NCI-H748 treated with DMSO at 0.1 percent for 48 hours (cell line): ENCODE measurements at regions not wholly inside any gene's neighbourhood (a gene's known extent, or its start where the extent isn't known, plus 50 kb on each side); places are given as distances from the start of the nearest gene placed in this dataset.
"Not testable (repeated sequence)": the region's sequence is repeated elsewhere in the genome, so short reads cannot be mapped to it uniquely, and the experiment has no call there.

ENCODE experiments used
- DNase-seq: peaks from one replicate; lab custom pipeline; 2025; lab: John Stamatoyannopoulos, UW

DNA sequence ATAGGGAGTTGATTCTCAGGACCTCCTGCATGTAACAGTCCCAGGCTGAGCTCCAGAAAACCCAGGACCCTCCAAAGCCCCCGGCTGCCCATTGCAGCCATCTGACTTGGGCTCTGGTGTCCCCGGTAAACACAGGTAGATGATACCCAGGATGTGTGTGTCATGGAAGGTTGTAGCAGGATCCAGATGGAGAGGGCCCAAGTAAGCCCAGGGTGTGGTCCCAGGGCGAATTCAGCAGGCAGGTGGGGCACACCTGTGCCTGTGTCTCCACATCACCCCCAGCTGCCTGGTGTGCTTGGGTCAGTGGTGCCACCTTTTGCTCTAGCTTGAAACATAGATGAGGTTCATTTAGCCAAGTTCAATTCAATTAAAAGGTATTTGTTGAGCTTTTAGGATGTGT lies 524.1 kb downstream of the GLRX3 start:
- DNase-seq: no peak

DNA sequence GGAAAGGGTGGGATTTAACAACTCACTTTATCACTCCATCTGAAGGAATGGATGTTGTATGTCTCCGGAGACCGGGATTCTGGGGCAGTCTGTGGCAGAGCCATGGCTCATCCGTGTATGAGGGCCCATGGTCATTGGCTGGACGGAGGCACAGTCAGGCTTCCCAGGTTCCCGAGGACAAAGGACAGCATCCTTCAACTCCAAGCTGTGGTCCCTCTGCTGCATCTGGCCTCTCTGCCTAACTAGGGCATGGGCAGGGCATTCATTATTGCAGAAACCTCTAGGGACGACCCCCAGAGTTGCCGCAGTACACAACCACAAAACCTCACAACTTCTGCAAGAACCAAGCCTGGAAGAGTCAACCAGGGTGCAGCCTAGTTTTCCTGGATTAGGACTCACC lies 525.2 kb downstream of the GLRX3 start:
- no peak for DNase-seq

DNA sequence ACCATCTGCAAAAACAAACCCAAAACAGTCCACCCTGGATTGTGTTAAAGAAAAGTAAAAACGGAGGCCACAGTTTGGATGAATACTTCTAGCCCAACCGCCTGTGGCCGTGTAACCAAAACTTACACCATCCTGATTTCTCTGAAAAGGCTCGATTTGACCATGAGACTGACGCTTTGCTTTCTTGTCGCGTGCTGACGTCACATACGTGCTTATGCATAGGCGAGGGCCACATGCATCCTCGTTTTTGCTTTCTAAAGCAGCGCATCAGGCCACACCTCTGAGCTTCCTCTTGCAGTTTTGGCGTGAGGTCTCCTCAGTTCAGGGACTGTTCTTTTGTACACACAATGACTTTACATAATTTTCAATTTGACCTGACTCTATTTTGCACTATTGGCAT lies 526.6 kb downstream of the GLRX3 start:
- no peak for DNase-seq

DNA sequence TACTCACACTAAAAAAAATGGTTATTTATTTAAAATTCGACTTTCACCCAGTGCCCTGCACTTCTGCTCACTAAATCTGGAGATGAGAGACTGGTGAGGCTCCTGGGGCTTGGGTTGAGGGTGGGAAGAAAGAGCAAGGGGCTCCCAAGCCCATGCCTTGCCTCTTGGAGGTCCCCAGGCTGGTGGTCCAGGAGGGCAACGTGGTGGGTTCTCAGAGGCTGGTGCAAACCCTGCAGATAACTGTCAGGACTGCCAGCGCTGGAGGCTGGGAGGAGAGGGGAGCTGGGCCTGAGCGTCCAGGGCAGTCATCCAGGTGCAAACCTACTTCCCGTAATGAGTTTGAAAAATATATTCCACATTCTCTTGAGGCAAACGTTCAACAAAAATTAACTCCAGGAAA lies 528.3 kb downstream of the GLRX3 start:
- no peak for DNase-seq

DNA sequence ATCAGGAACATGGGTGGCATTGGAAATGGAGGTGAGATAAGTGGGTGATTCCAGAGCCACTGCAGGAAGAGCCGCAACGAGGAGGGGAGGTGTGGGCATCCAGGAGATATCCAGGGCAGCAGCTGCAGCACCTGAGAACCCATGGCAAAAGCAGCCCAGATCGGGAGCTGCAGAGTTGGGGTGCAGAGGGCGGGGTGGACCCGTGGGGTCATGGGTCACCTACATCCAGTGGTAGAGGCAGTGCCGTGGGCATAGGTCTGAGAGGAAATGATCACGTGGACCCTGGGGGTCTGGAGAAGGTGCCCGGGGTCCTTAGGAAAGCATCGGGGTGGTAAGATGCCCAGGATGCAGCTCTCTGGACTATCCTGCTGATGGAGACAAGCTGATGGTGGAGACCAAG lies 530.0 kb downstream of the GLRX3 start:
- DNase-seq: no peak

DNA sequence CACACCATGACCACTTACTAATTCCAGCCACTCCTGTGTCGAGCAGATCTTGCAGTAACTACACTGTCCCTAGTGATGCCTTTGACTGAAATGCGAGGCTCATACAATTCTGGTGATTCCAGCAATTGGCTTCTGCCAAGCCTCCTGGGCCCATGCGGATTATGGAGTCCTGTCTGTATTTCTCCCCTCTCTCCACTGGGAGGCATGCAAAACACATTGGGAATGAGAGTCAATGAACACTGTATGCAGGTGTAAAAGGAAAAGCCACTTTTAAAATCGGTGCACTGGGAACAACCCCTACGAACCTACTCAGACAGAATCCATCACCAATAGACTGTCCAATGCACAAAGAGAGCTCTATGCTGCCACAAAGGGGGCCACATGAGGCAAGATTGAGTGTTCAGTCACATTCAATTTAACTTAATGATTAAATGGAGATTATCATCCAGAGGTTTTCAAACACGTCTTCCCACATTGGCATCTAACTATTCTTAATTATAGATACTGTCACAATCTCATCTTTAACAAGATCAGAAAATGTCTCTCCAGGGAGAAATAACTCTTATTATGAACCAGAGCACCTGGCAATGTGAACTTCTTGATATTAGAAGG lies 550.6 kb downstream of the GLRX3 start:
- peak; percentile 16 for DNase-seq

DNA sequence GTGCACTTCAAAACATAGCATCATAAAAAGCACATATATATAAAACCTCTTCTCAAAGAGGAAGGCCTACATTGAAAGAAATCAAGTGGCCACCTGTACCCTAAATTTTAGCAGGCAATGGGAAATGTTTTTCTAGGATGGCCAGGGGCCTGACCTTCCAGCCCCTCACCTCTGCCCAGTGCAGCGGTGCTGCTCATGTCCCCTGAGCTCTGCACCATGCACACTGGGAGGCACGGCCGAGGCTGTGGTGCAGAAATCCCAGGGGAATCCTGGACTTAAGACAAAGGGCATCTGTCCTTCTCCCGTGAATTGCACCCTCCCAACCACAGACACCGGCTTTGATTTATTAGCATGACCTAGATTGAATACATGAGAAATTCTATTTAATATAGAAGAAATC lies 551.4 kb downstream of the GLRX3 start:
- DNase-seq: no peak

DNA sequence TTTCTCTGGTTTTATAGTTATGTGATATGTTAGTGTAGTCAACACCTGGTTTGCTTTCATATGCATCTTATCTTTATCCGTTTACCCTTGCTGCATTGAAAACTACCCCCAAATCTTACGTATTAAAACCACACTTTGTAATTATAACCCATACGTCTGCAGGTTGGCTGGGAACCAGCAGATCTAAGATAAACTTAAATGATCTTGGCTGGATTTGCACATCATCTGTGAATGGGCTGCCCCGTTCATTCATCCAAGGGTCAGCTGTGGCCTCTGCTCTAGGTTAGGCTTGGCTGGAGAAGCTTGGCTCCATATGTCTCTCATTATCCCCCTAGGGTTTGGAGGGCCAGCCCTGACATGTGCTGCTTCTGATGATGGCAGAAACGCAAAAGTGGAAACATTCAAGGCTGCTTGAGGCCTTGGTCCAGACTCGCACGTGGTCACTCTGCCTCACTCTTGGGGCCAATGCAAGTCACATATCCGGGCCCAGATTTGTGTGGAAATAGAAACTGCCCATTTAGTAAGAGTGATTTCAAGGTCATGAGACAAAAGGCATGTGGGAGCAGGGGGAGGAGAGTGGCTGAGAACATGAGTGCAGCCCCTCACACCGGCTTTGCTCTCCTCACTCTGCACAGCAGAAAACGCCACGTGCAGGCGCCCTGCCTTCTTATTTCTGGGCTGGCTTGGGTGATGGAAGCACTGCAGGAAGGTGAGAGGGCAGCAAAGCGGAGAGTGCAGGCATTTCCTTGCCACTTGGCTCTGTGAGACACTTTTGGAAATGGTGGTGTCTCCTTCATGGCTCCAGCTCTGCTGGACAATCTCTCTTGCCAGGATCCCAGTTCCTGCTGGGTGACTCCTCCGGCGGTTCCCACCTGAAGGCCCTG lies 553.8 kb downstream of the GLRX3 start:
- no peak for DNase-seq

DNA sequence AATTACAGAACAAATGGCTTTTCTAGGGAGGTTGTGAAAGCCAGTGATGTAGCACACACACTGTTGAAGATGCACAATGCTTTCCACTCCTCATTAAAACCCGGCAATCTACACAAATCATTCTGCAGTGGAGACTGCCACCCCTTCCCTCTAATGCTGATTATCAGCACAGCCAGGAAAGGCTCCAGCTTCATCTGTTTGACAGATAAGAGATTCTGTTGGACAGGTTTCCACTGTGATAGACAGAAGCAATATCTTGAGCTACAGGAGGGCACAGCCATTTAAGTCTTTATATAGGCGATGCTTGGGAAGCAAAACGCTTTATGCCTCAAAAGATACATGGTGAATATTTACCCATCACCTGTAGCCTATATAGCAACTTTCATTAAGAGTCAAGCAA lies 555.6 kb downstream of the GLRX3 start:
- no peak for DNase-seq

DNA sequence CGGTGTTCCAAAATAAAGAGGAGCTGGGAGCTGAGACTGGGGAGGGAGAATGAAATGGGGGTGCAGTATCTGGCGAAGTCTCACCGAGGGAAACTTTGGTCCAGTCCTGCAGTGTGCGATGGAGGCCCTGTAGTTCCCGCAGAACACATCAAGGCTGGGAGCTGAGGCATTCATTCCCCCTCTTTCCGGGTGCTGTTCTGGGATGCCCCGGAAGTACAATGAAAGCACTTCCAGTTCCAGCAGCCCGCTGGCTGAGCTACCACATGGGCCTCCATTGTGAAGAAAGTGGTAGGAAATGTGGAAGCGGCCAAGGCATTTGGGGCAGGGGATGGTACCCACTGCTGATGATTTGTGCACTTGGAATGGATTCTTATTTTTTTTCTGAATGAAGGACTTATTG lies 560.7 kb downstream of the GLRX3 start:
- no peak for DNase-seq

DNA sequence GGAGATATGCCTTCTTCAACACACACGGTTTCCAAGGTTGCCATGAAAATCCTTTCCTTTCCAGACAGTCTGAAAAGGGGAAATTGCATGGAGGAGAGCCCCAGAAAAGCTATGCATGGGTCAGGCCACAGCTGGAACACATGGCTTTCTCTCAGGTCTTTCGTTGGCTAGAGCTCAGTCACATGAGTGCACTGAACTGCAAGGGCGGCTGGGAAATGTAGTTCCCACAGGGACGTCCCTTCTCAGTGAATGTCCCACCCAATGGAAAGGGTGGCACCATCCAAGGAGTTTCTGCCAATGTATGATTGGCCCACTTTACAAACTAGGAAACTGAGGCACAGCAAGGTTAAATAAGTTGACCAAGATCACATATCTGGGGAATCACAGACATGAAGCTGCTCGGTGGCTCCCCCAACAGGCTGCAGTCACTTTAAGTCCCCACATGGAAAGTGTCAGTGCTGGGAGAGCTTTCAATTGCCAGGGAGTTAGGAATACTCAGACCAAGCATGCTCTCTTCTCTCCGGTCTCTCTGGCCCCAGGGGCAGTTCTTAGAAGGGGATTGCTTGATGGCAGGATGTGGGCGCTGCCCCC lies 571.3 kb downstream of the GLRX3 start:
- DNase-seq: no peak

DNA sequence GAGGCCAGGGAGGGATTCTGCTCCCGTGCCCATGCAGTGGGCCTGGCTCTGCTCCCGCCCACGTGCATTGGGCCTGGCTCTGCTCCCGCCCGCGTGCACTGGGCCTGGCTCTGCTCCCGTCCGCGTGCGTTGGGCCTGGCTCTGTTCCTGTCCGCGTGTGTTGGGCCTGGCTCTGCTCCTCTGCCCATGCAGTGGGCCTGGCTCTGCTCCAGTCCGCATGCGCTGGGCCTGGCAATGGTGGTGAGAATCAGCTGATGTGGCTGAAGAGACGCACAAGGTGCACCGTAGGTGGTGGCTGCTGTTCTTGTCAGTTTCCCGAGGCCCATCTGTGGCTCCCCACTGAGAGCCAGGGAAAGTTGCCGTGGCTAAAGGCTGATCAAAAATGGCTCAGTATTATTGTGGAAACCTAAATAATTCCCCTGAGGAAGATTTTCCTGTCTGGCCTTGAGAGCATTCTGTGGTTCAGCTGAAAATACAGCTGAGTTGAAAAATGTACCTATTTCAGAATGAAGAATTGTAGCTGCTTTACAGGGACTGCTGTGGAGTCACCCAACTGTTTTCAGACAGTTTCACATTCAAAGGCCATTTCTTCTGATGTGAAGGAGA lies 572.4 kb downstream of the GLRX3 start:
- DNase-seq: no peak

DNA sequence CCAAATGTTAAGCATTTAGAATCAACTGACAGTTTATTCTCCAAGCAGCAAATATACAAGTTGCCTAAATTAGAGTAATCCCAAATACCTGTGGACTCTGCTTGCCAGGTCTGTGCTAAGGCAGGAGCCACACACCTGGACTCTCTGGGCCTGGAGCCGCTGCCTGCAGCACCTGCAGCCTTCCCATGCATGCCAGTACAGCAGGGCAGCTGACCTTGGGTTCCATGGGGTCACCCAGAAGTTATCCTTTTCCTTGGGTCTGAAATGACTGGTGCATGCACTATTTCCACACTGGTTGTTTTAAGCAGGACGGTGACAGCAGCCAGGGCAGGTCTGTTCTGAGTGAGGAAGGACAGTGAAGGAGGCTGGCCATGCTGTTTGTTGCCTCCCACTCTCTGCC lies 573.2 kb downstream of the GLRX3 start:
- DNase-seq: no peak

DNA sequence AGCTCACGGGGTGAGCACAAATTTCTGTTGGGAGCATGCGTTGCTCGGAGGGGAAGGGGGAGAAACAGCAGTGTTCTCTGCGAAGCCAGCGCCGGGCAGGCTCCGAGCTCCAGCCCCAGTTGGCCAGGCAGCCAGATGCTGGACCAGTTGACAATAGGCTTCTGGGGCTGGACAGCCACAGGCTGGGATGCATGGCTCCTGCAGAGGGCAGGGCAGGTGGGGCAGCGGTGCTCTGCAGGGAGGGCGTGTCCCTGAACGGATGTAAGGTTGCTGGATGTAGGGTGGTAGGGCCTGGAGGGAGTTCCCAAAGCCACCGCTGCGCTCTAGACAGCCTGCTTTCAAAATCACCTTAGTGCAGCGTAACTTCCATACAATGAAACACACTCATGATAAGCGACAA lies 574.9 kb downstream of the GLRX3 start:
- no peak for DNase-seq

DNA sequence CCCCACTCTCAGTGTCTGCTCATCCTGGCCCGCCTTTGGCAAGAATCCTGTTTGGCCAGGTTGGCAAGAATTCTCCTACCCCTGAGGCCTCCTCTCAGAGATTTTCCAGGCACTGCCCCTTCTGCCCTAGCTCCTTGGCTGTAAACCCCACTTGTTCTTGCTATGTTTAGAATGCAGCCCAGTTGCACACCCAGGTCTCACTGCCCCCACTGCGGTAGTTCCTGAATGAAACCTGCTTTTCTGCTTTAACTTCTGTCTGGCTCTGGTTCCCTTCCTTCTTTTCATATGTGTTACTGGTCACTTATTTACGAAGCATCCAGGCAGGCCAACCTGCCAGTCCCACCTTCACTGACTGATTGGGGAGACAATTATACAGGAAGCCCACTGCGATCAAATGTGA lies 576.9 kb downstream of the GLRX3 start:
- no peak for DNase-seq

DNA sequence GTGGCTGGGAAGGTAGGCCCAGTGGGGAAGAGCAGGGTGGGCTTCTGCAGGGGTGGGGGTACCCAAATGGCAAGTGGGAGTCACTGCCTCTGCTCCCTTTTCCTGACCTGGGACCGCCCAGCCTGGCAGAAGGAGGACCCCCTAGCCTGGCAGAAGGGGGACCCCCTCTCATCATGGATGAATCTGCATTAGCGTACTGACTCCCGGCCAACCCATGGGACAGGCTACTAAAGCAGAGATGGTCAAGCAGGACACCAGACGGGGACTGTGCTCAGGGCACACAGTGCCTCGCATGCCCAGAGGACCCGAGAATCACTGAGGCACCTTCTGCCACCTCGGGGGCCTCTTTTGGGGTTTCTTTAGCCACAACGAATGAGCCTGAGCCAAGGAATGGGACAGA lies 577.5 kb downstream of the GLRX3 start:
- DNase-seq: no peak

DNA sequence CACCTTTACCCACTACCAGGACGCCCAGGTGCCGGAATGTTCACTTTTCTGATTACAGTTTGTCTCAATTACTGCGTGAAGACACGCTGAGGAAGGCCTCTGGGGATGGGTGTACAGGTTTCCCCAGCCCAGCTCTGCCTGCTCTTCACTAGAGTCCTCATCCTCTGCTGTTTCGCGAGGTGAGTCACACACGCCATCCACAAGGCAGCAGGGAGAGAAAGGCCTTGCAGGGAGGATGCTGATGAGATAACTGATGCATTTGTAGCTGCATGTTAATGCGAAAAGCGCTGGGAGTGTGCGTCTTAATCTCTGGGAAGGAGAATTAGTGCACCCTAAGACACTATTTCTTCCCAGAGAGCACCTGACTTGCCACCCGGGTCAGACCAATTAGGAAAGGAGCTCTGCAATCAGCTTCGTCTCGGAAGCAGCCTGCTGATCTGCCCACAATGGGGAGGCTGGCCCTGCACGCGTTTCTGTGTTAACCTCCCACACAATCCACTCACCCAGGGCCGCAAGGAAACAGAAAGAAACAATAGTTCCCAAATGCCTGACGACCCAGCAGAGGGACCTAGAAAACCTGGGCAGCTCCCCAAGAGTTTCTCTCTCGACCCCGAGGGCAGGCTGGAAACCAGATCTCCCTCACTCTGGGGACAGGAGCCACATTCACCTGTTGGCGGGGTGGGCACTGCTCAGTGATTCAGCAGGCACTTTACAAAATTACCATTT lies 578.7 kb downstream of the GLRX3 start:
- DNase-seq: no peak

DNA sequence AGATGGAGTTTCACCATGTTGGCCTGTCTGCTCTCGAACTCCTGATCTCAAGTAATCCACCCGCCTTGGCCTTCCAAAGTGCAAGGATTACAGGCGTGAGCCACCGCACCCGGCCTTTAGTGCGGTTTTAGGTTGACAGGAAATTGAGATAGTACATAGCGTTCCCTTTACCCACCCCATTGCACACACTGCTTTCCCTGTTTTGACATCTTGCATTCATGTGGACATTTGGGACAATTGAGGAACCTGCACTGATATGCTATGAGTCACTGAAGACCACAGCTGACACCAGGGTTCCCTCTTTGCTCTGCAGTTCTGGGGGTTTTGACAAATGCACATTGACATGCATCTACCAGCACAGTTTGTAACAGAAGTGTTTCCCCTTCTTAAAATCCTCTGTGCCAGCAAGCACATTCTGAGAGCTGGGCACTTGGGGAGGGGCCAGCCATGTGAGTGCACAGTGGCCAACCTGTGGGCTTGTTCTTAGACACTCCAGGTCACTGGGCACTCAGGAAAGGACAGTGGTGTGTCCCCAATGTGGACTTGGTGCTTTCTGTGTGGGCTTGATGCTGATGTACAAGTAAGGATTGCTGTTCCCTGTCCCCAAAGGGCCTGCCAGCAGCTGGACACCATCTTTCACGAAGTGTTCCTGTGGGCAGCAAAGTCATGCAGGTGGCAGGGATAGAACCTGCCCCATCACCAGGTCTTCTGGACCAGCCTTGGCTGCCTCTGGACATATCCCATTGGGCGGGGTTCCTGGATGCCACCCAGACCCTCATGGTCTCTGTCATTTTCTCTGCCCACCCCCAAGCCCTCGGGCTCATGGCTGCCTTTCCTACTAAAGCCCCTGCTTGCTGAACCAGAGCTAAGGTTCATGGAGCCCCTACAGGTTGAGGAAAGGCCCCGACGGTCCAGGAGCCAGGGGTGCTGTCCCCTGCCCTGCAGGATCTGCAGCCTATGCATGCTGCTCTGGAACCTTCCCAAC lies 579.8 kb downstream of the GLRX3 start:
- DNase-seq: no peak

DNA sequence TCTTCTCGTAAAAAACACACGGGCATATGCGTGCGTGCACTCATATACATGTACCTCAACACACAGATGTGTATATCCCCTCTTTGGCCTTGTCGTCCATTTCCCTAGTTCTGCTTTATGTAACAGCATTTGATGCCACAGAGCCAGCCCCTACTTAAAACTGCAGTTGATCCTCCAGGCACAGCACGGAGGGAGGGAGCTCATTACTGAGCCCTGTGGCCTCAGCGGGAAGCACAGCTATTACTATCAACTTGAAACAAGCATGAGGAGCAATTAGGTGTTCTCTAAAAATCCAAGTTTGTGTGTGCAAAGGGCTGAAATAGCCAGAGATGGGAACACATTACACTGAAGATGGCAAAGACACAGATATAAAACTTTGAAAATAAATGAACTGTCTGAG lies 580.9 kb downstream of the GLRX3 start:
- DNase-seq: no peak

DNA sequence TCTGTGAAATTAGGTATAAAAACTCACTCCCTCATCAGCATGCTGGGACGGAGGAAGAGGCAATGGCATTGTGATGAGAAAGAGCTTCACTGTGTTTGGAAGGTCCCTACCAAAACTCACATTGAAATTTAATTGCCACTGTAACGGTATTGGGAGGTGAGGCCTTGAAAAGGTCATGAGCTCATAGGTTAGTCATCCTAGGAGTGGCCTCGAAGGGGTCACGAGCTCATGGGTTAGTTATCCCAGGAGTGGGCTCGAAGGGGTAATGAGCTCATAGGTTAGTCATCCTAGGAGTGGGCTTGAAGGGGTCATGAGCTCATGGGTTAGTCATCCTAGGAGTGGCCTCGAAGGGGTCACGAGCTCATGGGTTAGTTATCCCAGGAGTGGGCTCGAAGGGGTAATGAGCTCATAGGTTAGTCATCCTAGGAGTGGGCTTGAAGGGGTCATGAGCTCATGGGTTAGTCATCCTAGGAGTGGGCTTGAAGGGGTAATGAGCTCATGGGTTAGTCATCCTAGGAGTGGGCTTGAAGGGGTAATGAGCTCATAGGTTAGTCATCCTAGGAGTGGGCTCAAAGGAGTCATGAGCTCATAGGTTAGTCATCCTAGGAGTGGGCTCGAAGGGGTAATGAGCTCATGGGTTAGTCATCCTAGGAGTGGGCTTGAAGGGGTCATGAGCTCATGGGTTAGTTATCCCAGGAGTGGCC lies 582.7 kb downstream of the GLRX3 start:
- not testable (repeated sequence) for DNase-seq

DNA sequence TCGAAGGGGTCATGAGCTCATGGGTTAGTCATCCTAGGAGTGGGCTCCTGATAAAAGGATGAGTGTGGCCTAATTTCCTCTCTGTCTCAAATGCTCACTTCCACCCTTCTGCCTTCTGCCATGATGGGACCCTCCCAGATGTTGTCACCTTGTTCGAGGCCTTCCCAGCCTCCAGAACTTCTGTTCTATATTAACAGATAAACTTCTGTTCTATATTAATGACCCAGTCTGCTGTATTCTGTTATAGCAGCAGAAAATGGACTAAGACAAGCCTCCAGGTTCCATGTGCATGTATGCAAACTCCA lies 583.2 kb downstream of the GLRX3 start:
- DNase-seq: no peak
